Type B pancreatic cell (in vitro differentiated cells): ENCODE measurements at regions not wholly inside any gene's neighbourhood (a gene's known extent, or its start where the extent isn't known, plus 50 kb on each side); places are given as distances from the start of the nearest gene placed in this dataset.

Experiments used
- DNase-seq: peaks from one replicate; pipeline ENCODE4 v3.0.0; 2021; ENCODE audit warnings: mixed read lengths; ENCODE audit not compliant: unreplicated experiment; ENCODE audit errors: extremely low spot score
- H3K27ac Mint-ChIP-seq: 2 replicates; pipeline ENCODE4 v1.8.0; 2021; ENCODE audit warnings: mild to moderate bottlenecking, mixed read lengths
- H3K27me3 Mint-ChIP-seq: 2 replicates; pipeline ENCODE4 v1.8.0; 2021; ENCODE audit warnings: mixed read lengths
- H3K36me3 Mint-ChIP-seq: 2 replicates; pipeline ENCODE4 v1.8.0; 2021; ENCODE audit warnings: mixed read lengths
- H3K4me1 Mint-ChIP-seq: one replicate; pipeline ENCODE4 v1.8.0; 2021; ENCODE audit warnings: mixed read lengths; ENCODE audit not compliant: unreplicated experiment
- H3K4me3 Mint-ChIP-seq: 2 replicates; pipeline ENCODE4 v1.8.0; 2021; ENCODE audit warnings: mild to moderate bottlenecking, mixed read lengths
- H3K9me3 Mint-ChIP-seq: 2 replicates; pipeline ENCODE4 v1.8.0; 2021; ENCODE audit warnings: mixed read lengths
- TF ChIP-seq, protein P1 (sequence below): fragments of 200-600 bp; sonication (generic); conservative IDR thresholded peaks from 2 replicates; pipeline ENCODE4 v1.5.0; 2021; ENCODE audit warnings: antibody characterized with exemption, mild to moderate bottlenecking

- Mint-ChIP-seq H3K9me3 (peaks cover 3% of the 10 kb centered on the region), H3K4me3 (peak overlapping the region; percentile 56), H3K4me1 (peaks cover 24% of the 10 kb centered on the region), H3K27me3 (no peaks in the 10 kb centered on the region), H3K36me3 (no peaks in the 10 kb centered on the region), H3K27ac (peak overlapping the region; percentile 76)
- TF ChIP-seq, protein P1, sequence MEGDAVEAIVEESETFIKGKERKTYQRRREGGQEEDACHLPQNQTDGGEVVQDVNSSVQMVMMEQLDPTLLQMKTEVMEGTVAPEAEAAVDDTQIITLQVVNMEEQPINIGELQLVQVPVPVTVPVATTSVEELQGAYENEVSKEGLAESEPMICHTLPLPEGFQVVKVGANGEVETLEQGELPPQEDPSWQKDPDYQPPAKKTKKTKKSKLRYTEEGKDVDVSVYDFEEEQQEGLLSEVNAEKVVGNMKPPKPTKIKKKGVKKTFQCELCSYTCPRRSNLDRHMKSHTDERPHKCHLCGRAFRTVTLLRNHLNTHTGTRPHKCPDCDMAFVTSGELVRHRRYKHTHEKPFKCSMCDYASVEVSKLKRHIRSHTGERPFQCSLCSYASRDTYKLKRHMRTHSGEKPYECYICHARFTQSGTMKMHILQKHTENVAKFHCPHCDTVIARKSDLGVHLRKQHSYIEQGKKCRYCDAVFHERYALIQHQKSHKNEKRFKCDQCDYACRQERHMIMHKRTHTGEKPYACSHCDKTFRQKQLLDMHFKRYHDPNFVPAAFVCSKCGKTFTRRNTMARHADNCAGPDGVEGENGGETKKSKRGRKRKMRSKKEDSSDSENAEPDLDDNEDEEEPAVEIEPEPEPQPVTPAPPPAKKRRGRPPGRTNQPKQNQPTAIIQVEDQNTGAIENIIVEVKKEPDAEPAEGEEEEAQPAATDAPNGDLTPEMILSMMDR = no peak
- DNase-seq = no peak
These were observed 87.8 kb upstream of the APC start for GRCh38 chr5:112649882-112650281.

DNA sequence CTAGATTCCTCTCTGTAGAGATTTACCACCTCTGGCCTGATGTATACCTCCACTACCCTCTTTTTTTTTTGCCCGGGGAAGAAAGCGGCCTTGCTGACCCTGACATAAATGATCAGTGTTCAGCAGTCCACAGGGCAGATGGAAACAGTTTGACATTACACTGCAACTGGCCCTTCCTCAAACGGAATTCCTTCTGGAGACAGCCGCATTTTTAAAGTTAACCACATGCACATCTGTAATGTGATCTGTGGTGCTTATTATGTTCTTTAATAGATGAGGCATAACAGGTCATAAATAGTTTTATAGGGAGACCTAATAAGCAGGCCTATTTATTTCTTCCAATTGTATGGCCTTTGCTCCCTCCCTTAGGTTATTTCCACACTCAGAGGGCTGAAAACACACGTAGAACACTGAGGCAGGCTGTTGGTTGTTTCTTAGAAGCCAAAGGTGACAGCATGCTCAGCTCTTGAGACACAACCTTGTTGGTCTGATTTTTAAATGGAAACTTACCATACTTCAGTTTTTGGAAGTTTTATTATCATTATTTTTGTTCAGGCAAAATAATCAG, 84.0 kb upstream of the APC start:
- no peaks in the 10 kb centered on the region for H3K27me3 Mint-ChIP-seq
- H3K36me3 Mint-ChIP-seq = no peaks in the 10 kb centered on the region
- peaks cover 21% of the 10 kb centered on the region for H3K4me1 Mint-ChIP-seq
- peak overlapping the region; percentile 7 for H3K4me3 Mint-ChIP-seq
- DNase-seq = no peak
- TF ChIP-seq, protein P1 = no peak
- H3K27ac Mint-ChIP-seq = no peak overlapping the region
- peaks cover 3% of the 10 kb centered on the region for H3K9me3 Mint-ChIP-seq

DNA sequence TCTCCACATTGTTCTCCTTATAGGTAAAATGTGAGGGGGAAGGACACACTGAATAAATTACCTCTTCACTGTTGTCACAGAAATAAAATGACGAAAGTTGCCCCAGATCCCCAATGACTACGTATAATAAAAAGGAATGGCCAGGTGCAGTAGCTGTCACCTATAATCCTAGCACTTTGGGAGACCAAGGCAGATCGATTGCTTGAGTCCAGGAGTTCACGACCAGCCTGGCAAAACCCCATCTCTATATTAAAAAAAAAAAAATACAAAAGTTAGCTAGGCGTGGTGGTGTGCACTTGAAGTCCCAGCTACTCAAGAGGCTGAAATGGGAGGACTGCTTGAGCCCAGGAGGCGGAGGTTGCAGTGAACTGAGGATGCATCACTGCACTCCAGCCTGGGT, 82.2 kb upstream of the APC start:
- TF ChIP-seq, protein P1 = no peak
- Mint-ChIP-seq H3K27ac (no peak overlapping the region), H3K4me3 (no peak overlapping the region), H3K27me3 (no peaks in the 10 kb centered on the region), H3K4me1 (peaks cover 9% of the 10 kb centered on the region), H3K9me3 (peaks cover 3% of the 10 kb centered on the region), H3K36me3 (no peaks in the 10 kb centered on the region)
- no peak for DNase-seq

GRCh38 chr5:112656451-112656850, 81.2 kb upstream of the APC start:
- Mint-ChIP-seq H3K4me3 (no peak overlapping the region), H3K27me3 (no peaks in the 10 kb centered on the region), H3K36me3 (no peaks in the 10 kb centered on the region), H3K27ac (no peak overlapping the region), H3K4me1 (peaks cover 9% of the 10 kb centered on the region), H3K9me3 (peaks cover 6% of the 10 kb centered on the region)
- no peak for DNase-seq
- TF ChIP-seq, protein P1 = no peak

DNA sequence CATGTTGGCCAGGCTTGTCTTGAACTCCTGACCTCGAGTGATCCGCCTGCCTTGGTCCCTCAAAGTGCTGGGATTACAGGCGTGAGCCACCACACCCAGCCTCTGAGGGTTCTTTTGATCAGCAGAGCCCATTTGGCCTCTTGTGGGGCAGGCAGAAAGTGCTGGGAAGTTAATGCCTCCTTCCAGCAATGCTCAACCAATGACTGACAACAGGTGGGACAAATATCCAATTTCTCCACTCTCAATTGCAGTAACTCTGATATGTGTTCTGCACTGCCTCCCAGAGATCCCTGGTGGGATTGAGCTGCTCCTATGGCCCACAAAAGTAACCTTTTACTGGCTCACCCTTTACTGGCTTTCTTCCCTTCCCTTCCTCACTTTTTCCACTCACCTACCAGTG, 79.9 kb upstream of the APC start:
- Mint-ChIP-seq H3K9me3 (peaks cover 6% of the 10 kb centered on the region), H3K4me3 (no peak overlapping the region), H3K4me1 (peaks cover 9% of the 10 kb centered on the region), H3K27me3 (no peaks in the 10 kb centered on the region), H3K27ac (no peak overlapping the region), H3K36me3 (no peaks in the 10 kb centered on the region)
- no peak for DNase-seq
- TF ChIP-seq, protein P1 = no peak

- no peaks in the 10 kb centered on the region for H3K4me1 Mint-ChIP-seq
- no peak overlapping the region for H3K27ac Mint-ChIP-seq
- H3K9me3 Mint-ChIP-seq = peaks cover 6% of the 10 kb centered on the region
- DNase-seq = no peak
- H3K36me3 Mint-ChIP-seq = no peaks in the 10 kb centered on the region
- no peak overlapping the region for H3K4me3 Mint-ChIP-seq
- no peaks in the 10 kb centered on the region for H3K27me3 Mint-ChIP-seq
- TF ChIP-seq, protein P1 = no peak
These were observed 77.3 kb upstream of the APC start for GRCh38 chr5:112660359-112660758.
